Smooth muscle cell of the brain vasculature (primary cell): ENCODE measurements at regions not wholly inside any gene's neighbourhood (a gene's known extent, or its start where the extent isn't known, plus 50 kb on each side); places are given as distances from the start of the nearest gene placed in this dataset.
"Not testable (repeated sequence)": the region's sequence is repeated elsewhere in the genome, so short reads cannot be mapped to it uniquely, and the experiment has no call there.

ENCODE experiments used
- DNase-seq: peaks from one replicate; pipeline ENCODE4 v3.0.0-alpha.2; 2012; ENCODE audit warnings: low read depth, low spot score

DNA sequence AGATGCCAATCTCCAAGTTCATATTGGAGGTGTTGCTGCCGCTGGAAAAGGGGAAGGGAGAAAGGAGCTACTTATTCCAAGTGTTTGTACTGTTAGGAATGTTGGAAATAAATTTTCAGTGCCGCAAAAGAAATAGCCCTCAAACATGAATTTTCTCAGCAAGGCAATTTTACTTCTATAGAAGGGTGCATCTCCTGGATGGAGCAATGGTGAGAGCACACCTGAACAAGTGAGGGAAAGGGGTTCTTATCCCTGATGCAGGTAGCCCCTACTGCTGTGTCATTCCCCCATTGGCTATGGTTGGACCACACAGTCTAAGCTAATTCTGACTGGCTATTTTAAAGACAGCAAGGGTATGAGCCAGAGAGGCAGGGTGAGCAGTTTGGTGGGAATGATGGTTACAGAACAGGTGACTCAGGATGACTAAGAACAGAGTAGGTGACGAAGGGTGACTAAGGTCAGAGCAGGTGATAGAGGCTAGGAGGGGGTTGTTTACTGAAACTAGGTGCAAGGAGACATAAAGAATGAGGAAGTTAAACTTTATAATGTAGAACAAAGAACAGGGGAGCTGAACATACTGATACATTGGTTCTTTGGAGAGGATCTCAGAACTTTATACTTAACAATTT, 503.5 kb downstream of the EDEM1 start:
- DNase-seq: no peak

DNA sequence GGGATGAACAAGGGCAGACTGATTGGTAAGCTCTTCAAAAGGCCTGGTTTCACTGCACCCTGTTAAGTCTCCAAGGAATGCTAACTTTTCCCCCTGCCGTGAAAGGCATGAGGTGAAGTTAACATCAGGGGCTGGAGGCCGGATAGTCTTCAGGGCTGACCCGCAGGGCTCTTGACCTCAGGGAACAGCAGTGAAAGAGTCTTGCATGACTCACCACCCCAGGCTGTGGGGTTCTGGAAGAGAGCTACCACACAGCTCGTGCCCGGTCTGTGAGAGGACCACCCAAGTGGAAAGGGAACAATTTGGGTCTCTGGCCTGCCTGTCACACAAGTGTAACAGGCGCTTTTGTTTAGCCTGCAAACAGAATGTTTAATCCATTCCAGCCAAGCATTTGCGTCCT, 504.9 kb downstream of the EDEM1 start:
- no peak for DNase-seq

DNA sequence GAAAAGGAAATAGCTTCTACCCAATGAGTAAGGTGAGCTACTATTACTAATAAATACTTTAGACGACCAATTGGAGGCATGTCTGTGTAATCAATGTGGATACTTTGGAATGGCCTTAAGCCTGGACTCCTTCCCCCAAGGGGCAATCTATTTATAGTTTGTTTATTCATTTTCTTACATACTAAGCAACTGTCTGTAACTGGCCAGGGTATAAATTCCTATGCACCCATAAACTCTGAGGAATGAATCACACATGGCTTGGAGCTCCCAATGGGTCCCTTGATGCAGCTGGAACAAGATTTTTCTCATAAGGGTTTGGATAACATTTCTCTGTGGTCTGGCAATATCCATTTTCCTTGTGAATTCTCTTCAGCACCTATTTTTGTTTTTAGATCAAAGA, 506.8 kb downstream of the EDEM1 start:
- DNase-seq: no peak

DNA sequence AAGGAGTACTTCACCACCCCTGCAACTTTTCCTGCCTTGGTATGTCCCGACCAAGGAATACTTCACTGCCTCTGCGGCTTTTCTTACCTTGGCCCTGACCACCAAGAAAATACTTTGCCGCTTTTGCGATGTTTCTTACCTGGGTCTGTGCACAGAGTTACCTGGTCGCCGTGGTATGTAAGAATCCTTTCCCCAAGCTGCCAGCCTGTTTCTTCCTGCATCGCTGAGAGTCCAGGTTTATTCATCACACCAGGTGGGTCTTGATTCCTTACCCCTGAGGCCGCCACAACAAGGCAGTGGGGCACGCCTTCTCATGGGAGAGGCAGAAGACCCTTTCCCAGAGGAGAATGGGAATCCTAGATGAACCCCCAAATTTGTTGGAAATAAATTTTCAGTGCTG, 511.3 kb downstream of the EDEM1 start:
- DNase-seq: no peak

DNA sequence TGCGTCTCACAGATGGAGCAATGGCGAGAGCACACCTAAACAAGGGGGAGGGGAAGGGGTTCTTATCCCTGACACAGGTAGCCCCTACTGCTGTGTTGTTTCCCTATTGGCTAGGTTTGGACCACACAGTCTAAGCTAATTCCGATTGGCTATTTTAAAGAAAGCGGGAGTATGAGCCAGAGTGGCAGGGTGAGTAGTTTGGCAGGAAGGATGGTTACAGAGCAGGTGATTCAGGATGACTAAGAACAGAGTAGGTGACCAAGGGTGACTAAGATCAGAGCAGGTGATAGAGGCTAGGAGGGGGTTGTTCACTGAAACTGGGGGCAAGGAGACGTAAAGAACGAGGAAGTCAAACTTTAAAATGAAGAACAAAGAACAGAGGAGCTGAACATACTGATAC, 511.8 kb downstream of the EDEM1 start:
- no peak for DNase-seq

DNA sequence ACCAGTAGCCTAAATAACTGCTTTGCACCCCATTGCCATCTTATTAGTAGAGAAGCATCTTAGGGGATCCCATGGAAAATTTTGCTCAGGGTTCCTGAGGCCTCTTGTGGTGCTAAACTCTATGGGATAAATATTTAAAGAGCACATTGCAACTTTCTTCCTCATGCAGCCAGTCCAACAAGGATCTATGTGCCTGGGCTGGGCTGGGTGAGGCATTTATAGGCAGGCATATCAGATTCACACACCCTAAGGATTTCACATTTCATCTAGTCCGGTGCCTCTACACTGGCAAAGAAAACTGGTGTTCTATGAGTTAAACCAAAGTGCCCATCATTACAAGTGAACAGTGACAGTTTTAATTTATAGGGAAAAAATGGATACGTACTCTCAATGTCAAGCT, 512.3 kb downstream of the EDEM1 start:
- DNase-seq: no peak

DNA sequence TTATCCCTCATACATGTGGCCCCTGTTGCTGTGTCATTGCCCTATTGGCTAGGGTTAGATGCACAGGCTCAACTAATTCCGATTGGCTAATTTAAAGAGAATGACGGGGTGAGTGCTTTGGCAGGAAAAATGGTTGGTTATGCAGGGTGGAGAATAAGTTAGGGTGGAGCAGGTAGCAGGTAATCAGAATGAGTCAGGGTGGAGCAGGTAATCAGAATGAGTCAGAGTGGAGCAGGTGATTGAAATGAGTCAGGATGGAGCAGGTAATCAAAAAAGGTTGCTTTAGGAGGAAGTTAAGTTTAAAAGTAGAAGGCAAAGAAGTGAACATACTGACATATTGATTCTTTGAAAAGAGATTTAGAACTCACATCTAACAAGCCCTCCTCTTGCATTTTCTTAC, 513.5 kb downstream of the EDEM1 start:
- not testable (repeated sequence) for DNase-seq

DNA sequence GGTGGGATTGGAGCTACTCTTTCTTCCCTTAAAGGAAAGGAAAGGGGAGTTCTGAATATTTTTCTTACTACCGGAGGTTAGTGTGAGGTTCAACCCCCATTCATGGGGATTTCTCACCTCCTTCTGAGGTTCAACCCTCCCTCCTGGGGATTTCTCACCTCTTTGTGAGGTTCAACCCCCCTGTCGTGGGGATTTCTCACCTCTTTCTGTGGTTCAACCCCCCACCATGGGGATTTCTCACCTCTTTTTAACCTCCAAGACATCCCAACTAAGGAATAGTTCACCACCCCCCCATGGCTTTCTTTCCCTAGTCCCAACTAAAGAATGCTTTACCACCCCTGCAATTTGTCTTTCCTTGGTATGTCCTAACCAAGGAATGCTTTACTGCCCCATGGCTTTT, 520.3 kb downstream of the EDEM1 start:
- DNase-seq: no peak

DNA sequence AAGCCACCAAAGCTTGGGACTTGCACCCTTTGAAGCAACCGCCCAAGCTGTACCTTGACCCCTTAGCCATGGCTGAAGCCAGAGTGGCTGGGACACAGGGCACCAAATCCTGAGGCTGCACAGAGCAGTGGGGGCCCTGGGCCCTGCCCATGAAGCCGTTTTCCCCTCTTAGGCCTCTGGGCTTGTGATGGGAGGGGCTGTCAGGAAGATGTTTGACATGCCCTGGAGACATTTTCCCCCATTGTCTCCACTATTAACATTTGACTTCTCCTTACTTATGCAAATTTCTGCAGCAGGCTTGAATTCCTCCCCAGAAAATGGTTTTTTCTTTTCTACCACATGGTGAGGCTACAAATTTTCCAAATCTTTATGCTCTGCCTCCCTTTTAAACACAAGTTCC, 522.2 kb downstream of the EDEM1 start:
- no peak for DNase-seq

DNA sequence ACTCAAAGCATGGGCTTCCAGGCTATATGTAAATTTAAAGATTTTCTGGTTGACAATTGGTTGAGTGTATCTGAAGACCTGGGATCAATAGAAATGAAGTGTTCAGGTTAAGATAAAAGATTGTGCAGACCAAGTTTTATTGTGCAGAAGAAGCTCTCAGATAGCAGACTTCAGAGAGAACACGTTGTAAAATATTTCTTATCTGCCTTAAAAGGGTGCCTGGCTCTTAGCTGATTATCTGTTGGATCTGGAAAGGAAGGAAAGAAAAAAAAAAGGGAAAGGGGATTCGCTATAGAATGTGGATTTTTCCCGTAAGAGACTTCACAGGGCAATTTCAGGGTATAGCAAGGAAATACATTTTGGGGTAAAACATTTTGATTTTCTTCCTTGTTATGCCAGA, 523.2 kb downstream of the EDEM1 start:
- no peak for DNase-seq

DNA sequence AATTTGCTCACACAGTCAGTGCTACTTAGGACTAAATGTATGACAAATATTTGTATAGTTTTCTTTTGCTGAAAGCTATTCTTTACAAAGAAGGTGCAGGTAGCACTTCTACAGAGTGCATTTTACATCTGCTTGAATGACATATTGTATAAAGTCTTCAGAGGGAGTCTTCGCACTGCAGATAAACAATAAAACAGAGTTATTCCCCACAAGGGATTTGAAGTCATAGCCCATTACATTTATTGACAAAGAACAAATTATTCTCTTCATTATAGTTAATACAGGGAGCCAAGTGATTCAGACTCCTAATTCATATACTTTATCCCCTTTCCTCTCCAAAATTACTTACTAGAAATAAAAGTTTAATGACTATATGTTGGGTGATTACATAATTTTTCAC, 529.7 kb downstream of the EDEM1 start:
- no peak for DNase-seq

DNA sequence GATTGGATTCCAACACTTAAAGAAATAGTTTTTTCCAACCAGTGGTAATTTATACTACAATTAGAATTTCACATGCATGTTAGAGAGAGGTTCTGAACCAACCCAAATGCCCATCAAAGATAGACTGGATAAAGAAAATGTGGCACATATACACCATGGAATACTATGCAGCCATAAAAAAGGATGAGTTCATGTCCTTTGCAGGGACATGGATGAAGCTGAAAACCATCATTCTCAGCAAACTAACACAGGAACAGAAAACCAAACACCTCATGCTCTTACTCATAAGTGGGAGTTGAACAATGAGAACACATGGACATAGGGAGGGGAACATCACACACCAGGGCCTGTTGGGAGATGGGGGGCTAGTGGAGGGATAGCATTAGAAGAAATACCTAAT, 532.2 kb downstream of the EDEM1 start:
- not testable (repeated sequence) for DNase-seq

DNA sequence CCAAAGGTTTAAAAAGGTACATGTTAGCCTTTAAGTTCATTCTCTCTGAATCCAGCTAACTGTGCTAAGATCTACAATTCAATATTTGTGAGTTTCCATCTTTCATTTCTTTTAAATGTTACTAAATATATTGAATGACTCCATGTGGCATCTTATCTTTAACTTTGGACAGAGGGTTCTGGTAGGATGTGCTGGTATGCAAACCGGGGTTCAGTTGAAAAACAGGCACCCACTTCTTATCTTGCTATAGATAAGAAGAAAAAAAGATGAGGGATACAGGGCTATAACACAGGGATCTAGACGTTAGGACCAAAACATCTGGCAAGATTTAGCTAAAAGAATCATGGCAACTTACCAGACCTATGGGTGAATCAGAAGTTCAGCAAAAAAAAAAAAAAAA, 538.3 kb downstream of the EDEM1 start:
- no peak for DNase-seq

DNA sequence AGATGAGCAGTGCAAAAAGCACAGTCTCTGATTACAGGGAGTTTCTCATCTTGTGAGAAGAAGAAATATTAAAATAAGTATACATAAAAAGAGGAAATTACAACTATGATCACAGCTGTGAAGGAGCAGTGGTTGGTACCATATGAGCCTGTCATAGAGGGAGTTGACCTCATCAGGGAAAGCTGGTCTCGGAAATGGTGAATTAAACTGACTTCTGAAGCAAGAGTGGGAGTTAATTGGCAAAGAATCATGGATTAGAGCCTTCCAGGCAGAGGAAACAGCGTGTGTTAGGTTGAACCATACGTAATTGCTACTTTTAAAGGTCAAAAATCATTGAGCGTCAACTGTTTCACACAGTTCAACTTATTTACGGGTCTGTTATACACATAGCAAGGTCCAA, 539.1 kb downstream of the EDEM1 start:
- no peak for DNase-seq

DNA sequence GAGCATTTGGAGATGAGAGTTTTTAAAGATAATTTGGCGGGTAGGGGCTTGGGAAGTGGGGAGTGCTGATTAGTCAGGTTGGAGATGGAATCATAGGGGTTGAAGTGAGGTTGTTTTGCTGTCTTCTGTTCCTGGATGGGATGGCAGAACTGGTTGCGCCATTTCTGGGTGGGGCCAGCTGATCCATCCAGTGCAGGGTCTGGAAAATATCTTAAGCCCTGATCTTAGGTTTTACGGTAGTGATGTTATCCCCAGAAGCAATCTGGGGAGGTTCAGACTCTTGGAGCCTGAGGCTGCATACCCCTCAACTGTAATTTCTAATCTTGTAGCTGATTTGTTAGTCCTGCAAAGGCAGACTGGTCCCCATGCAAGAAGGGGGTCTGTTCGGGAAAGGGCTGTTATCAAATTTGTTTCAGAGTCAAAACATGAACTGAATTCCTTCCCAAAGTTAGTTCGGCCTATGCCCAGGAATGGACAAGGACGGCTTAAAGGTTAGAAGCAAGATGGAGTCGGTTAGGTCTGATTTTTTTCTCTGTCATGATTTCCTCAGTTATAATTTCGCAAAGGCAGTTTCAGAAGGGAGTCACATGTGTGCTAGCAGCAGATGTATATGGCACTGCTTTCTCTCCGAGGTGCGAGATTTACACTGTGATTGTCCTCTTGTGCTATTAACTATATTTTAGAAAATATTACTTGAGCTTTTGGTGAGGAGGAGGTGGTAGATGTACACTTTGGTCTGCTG, 540.4 kb downstream of the EDEM1 start:
- no peak for DNase-seq

DNA sequence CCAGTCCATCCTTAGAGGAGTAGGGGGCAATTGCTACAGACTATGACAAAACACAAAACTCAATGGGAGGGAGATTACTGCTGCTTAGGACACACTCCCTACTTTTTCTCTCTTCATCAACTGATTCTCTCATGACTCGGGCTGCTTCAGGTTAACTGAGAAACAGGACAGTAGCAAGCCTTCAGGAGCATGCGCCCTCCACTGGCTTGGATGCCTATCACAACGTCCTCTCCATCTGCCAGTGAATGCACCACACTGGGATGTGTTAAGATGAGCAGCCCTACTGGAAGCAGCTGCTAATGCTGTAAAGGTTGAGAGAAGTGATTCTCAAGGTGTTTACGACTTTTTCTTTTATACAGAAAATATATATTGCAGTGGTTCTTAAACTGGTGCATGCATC, 542.3 kb downstream of the EDEM1 start:
- no peak for DNase-seq

DNA sequence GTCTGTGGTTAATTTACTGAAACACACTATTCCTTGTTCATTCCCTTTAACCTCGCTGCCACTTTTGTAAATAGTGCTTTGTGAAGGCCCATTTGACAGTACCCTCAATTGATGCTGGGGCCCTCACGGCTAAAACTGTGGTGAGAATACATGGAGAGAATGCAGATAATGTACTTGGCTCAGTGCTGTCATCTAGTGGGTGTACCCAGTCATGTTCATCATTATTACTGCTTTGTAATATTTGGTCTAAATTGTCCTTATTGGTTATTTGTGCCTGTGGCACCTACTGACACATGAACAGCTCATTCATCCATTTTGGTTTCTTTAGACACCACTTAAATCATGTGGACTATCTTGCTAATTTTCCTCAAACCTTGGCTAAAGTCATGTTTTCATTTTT, 543.6 kb downstream of the EDEM1 start:
- no peak for DNase-seq

DNA sequence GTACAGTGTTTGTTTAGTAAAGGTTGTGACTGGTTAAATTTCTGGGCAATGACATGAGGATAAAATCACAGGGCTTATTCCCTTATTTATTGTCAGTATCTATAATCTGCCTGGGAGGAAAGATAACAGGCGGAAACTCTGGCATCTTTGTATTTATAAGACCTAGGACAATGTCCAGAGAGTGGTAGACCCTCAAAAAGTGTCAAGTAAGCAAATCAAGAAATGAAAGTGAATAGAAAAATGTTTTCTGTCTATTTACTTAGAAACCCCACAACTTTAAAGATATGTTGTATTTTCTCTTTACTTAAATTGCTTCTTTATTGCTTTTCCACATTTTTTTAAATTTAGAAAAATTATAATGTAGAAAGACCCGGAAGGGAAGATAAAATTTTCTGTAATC, 544.6 kb downstream of the EDEM1 start:
- DNase-seq: no peak

DNA sequence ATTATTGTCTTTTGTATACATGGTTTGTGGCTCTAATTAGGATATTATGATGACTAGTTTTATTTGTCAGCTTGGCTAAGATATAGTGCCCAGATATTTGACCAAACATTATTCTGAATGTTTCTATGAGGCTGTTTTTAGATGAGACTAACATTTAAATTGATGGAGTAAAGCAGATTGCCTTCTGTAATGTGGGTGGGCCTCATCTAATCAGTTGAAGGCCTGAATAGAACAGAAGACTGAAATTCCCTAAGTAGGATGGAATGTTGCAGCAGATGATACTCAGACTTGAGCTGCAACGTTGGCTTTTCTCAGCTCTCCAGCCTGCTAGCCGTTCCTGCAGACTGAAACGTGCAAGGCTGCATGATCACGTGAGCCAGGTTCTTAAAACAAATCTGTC, 546.5 kb downstream of the EDEM1 start:
- no peak for DNase-seq

DNA sequence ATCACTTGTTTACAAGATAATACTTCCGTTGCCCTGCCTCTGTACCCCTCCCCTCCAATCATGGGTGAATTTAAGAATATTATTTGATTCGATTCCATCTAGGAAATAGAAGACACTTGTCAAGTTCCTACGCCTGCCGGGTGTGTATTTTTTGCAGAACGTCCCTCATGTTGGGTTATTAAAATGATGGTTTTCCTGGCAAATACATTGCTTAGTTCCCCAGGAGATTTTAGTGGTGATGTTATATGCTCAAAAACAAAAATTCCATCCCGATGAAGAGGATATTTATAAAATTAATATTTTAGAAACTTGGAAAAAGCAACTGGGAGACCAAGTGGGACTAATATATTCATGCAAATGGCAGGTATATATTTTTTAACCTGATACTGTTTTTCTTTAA, 548.4 kb downstream of the EDEM1 start:
- no peak for DNase-seq

DNA sequence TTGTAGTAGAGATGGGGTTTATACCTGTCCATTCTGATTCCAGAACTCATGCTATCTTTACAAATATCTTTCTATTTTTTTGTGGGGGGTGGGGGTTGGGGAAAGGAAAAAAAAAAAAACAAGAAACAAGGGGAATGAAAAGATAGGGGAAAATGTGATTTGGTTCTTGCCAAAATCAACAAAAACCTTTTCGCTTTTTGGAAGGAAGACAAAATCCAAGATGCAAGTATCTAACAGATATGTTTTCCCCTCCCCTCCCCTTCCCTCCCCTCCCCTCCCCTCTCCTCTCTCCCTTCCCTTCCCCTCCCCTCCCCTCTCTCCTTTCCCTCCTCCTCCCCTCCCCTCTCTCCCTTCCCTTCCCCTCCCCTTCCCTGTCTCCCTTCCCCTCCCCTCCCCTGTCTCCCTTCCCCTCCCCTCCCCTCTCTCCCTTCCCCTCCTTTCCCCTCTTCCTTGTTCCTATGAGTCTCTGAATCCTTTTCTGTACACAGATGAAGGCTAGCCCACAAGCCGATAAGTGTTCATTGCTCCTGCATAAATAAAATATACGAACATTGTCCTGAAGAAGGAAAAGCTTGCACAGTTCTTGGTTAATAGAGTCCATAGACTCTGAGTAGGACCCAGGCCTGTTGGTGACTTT, 551.9 kb downstream of the EDEM1 start:
- DNase-seq: no peak

DNA sequence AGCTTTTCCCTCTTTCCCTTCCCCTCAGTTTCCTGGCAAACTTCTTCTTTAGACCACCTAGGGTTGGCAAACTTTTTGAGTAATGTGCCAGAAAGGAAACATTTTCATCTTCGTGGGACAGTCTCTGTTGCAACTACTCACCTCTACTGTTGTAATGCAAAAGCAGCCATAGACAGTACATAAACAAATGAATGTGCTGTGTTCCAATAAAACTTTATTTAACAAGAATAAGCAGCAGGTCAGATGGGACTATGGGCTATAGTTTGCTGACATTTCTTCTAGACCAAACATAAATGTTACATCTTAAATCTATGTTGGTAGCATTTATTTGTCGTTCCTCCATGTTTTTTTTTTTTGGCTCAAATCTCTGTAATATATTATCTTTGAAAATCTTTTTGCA, 552.4 kb downstream of the EDEM1 start:
- no peak for DNase-seq

DNA sequence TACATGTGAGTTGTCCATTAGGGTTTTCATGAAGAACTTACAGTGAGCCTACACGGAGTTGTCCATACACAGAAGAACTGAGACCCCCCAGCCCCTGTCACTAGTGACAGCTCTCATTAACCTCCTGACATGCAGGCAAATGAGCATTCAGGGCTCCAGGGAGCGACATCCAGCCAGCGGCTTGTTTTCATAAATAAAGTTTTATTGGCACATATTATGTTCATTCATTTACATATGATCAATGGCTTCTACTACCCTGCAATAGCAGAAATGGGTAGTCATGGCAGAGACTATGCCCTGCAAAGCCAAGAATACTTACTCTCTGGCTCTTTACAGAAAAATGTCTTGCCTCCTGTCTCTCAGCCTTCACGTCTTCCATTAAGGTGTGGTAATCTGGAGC, 553.5 kb downstream of the EDEM1 start:
- no peak for DNase-seq
